ENCODE measurements at regions not wholly inside any gene's neighbourhood (a gene's known extent, or its start where the extent isn't known, plus 50 kb on each side); places are given as distances from the start of the nearest gene placed in this dataset.

GRCh38 chr6:3587660-3588059, 130.8 kb upstream of the SLC22A23 start:
- ATAC-seq (no peak), DNase-seq (ENCODE audit: low spot score) (no peak)
- Mint-ChIP-seq H3K27me3 (ENCODE audit: low read depth) (no peaks in the 10 kb centered on the region; the same call in 1 of the 2 replicates), H3K4me1 (no peaks in the 10 kb centered on the region), H3K9me3 (peaks cover 14% of the 10 kb centered on the region), H3K27ac (no peak overlapping the region), H3K36me3 (no peaks in the 10 kb centered on the region), H3K4me3 (no peak overlapping the region)
- POLR2A ChIA-PET: no interaction called here
- CTCF ChIA-PET: no interaction called here
- TF ChIP-seq FOXP4 (CRISPR knock-in tag; IDR thresholded peaks at IDR 0.05): no peak
- no peak for TF ChIP-seq OVOL2 (CRISPR knock-in tag; IDR thresholded peaks at IDR 0.05; ENCODE audit: borderline replicate concordance)
- TF ChIP-seq NR2C2 (CRISPR knock-in tag; IDR thresholded peaks at IDR 0.05): no peak
- no peak for TF ChIP-seq ZNF512 (CRISPR knock-in tag; IDR thresholded peaks at IDR 0.05; ENCODE audit: borderline replicate concordance)
- TF ChIP-seq CDX4 (CRISPR knock-in tag; IDR thresholded peaks at IDR 0.05; ENCODE audit: borderline replicate concordance): no peak
- TF ChIP-seq, protein P1, sequence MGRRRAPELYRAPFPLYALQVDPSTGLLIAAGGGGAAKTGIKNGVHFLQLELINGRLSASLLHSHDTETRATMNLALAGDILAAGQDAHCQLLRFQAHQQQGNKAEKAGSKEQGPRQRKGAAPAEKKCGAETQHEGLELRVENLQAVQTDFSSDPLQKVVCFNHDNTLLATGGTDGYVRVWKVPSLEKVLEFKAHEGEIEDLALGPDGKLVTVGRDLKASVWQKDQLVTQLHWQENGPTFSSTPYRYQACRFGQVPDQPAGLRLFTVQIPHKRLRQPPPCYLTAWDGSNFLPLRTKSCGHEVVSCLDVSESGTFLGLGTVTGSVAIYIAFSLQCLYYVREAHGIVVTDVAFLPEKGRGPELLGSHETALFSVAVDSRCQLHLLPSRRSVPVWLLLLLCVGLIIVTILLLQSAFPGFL (CRISPR knock-in tag; IDR thresholded peaks at IDR 0.05; ENCODE audit: borderline replicate concordance): no peak
- TF ChIP-seq ZNF219 (CRISPR knock-in tag; IDR thresholded peaks at IDR 0.05; ENCODE audit: borderline replicate concordance): no peak
- TF ChIP-seq RORB (CRISPR knock-in tag; IDR thresholded peaks at IDR 0.05): no peak
- TF ChIP-seq, protein P2, sequence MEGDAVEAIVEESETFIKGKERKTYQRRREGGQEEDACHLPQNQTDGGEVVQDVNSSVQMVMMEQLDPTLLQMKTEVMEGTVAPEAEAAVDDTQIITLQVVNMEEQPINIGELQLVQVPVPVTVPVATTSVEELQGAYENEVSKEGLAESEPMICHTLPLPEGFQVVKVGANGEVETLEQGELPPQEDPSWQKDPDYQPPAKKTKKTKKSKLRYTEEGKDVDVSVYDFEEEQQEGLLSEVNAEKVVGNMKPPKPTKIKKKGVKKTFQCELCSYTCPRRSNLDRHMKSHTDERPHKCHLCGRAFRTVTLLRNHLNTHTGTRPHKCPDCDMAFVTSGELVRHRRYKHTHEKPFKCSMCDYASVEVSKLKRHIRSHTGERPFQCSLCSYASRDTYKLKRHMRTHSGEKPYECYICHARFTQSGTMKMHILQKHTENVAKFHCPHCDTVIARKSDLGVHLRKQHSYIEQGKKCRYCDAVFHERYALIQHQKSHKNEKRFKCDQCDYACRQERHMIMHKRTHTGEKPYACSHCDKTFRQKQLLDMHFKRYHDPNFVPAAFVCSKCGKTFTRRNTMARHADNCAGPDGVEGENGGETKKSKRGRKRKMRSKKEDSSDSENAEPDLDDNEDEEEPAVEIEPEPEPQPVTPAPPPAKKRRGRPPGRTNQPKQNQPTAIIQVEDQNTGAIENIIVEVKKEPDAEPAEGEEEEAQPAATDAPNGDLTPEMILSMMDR (IDR thresholded peaks at IDR 0.05): no peak
- TF ChIP-seq, protein P3, sequence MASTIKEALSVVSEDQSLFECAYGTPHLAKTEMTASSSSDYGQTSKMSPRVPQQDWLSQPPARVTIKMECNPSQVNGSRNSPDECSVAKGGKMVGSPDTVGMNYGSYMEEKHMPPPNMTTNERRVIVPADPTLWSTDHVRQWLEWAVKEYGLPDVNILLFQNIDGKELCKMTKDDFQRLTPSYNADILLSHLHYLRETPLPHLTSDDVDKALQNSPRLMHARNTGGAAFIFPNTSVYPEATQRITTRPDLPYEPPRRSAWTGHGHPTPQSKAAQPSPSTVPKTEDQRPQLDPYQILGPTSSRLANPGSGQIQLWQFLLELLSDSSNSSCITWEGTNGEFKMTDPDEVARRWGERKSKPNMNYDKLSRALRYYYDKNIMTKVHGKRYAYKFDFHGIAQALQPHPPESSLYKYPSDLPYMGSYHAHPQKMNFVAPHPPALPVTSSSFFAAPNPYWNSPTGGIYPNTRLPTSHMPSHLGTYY (CRISPR knock-in tag; IDR thresholded peaks at IDR 0.05): no peak
- TF ChIP-seq ZNF121 (CRISPR knock-in tag; IDR thresholded peaks at IDR 0.05): no peak
- TF ChIP-seq, protein P4, sequence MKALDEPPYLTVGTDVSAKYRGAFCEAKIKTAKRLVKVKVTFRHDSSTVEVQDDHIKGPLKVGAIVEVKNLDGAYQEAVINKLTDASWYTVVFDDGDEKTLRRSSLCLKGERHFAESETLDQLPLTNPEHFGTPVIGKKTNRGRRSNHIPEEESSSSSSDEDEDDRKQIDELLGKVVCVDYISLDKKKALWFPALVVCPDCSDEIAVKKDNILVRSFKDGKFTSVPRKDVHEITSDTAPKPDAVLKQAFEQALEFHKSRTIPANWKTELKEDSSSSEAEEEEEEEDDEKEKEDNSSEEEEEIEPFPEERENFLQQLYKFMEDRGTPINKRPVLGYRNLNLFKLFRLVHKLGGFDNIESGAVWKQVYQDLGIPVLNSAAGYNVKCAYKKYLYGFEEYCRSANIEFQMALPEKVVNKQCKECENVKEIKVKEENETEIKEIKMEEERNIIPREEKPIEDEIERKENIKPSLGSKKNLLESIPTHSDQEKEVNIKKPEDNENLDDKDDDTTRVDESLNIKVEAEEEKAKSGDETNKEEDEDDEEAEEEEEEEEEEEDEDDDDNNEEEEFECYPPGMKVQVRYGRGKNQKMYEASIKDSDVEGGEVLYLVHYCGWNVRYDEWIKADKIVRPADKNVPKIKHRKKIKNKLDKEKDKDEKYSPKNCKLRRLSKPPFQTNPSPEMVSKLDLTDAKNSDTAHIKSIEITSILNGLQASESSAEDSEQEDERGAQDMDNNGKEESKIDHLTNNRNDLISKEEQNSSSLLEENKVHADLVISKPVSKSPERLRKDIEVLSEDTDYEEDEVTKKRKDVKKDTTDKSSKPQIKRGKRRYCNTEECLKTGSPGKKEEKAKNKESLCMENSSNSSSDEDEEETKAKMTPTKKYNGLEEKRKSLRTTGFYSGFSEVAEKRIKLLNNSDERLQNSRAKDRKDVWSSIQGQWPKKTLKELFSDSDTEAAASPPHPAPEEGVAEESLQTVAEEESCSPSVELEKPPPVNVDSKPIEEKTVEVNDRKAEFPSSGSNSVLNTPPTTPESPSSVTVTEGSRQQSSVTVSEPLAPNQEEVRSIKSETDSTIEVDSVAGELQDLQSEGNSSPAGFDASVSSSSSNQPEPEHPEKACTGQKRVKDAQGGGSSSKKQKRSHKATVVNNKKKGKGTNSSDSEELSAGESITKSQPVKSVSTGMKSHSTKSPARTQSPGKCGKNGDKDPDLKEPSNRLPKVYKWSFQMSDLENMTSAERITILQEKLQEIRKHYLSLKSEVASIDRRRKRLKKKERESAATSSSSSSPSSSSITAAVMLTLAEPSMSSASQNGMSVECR (CRISPR knock-in tag; IDR thresholded peaks at IDR 0.05; ENCODE audit: borderline replicate concordance): no peak
- TF ChIP-seq NFE2L1 (CRISPR knock-in tag; IDR thresholded peaks at IDR 0.05): no peak
- TF ChIP-seq ZNF232 (CRISPR knock-in tag; IDR thresholded peaks at IDR 0.05): no peak
- no peak for TF ChIP-seq E2F5 (CRISPR knock-in tag; IDR thresholded peaks at IDR 0.05)
- no peak for TF ChIP-seq NR1H2 (CRISPR knock-in tag; IDR thresholded peaks at IDR 0.05)
- TF ChIP-seq, protein P5, sequence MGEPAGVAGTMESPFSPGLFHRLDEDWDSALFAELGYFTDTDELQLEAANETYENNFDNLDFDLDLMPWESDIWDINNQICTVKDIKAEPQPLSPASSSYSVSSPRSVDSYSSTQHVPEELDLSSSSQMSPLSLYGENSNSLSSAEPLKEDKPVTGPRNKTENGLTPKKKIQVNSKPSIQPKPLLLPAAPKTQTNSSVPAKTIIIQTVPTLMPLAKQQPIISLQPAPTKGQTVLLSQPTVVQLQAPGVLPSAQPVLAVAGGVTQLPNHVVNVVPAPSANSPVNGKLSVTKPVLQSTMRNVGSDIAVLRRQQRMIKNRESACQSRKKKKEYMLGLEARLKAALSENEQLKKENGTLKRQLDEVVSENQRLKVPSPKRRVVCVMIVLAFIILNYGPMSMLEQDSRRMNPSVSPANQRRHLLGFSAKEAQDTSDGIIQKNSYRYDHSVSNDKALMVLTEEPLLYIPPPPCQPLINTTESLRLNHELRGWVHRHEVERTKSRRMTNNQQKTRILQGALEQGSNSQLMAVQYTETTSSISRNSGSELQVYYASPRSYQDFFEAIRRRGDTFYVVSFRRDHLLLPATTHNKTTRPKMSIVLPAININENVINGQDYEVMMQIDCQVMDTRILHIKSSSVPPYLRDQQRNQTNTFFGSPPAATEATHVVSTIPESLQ (CRISPR knock-in tag; IDR thresholded peaks at IDR 0.05): no peak
- no peak for TF ChIP-seq EMX1 (CRISPR knock-in tag; IDR thresholded peaks at IDR 0.05)

All from WTC11 (cell line).